ENCODE measurements at regions not wholly inside any gene's neighbourhood (a gene's known extent, or its start where the extent isn't known, plus 50 kb on each side); places are given as distances from the start of the nearest gene placed in this dataset.
"Not testable (repeated sequence)": the region's sequence is repeated elsewhere in the genome, so short reads cannot be mapped to it uniquely, and the experiment has no call there.

DNA sequence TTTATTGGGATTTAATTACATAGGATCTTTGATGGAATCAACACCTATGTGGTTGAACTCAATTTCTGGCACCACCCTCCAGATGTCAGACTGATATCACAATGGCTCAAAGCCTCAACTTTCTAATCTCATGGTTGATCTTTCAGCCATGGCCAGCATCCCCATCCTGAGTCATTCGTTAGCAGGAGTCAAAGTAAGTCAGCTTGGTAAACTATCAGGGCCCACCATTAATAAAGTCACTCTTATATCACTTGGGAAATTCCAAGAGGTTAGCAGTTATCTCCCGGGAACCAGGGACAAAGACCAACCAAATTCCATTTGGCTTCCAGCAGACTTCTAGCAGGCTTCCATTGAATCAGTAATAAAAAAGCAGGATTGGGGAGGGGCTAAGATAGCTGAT lies 50.7 kb upstream of the TNFSF4 start:
- no peak for DNase-seq

GRCh38 chr1:173258479-173259264 lies 51.5 kb upstream of the TNFSF4 start:
- DNase-seq: no peak

- not testable (repeated sequence) for DNase-seq
Measured at GRCh38 chr1:173260329-173260728, 53.2 kb upstream of the TNFSF4 start.

GRCh38 chr1:173266841-173267240 lies 59.7 kb upstream of the TNFSF4 start:
- DNase-seq: no peak

- DNase-seq: no peak
Measured at GRCh38 chr1:173267453-173267945, 60.4 kb upstream of the TNFSF4 start.

DNA sequence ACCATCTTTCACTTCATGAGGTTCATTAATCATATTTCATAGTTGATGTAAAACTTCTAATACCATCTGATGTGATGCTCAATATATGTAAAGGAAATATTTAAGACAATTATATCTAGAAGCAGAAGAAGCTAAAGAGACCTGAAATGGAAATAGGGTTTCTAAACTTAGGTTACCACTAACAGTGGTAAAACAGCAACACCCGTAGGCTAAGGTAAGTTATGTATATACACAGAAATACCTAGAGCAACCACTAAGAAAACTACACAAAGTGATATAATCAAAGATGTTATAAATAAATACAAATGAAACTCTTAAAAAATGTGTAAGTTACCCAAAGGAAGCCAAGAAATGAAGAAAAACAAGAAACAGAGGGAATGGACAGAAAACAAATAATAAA lies 61.1 kb upstream of the TNFSF4 start:
- no peak for DNase-seq

DNA sequence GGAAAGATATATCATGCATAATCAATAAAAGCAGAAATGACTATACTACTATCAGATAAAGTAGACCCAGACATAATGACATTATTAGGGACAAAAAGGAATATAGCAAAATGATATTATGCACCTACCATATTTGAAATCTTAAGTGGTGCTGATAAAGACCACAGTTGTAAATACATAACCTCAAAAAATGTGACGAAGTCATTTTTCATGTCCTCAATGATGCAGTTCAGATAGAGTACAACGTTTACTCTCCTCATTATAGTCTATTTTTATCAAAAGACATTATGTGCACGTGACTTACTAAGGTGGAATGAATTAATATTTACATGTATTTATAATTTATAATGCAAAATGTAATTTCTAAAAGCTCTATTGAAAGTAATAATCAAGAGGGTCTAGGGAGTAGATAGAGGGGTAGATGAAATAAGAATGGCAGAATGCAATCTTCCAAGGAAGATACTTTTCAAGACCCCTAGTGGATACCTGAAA lies 61.7 kb upstream of the TNFSF4 start:
- DNase-seq: no peak

- no peak for DNase-seq
Measured at GRCh38 chr1:173269490-173270230, 62.5 kb upstream of the TNFSF4 start.

- no peak for DNase-seq
Measured at GRCh38 chr1:173270243-173270642, 63.1 kb upstream of the TNFSF4 start.

GRCh38 chr1:173271021-173271420 lies 63.9 kb upstream of the TNFSF4 start:
- DNase-seq: not testable (repeated sequence)

- DNase-seq: no peak
Measured at GRCh38 chr1:173275496-173275895, 68.4 kb upstream of the TNFSF4 start.

GRCh38 chr1:173276922-173277800 lies 70.0 kb upstream of the TNFSF4 start:
- no peak for DNase-seq

GRCh38 chr1:173280899-173281660 lies 73.9 kb upstream of the TNFSF4 start:
- DNase-seq: no peak

- DNase-seq: no peak
Measured at GRCh38 chr1:173285048-173285447, 77.9 kb upstream of the TNFSF4 start.

GRCh38 chr1:173287785-173288184 lies 80.7 kb upstream of the TNFSF4 start:
- no peak for DNase-seq

- DNase-seq: no peak
Measured at GRCh38 chr1:173293756-173294155, 86.6 kb upstream of the TNFSF4 start.

DNA sequence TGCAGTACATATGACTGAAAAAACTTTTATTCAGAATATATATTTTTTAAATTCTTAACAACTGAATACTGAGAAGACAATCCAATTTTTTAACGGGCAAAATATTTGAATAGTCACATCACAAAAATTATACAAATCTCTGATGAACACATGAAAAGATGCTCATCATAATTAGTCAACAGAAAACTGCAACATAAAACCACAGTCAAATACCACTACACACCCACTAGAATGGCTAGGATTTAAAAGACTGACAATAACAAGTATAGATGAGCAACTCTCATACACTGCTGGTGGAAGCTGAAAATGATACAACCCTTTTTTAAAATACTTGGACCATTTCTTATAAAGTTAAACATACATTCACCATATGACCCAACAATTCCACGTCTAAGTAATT lies 87.7 kb upstream of the TNFSF4 start:
- DNase-seq: no peak

DNA sequence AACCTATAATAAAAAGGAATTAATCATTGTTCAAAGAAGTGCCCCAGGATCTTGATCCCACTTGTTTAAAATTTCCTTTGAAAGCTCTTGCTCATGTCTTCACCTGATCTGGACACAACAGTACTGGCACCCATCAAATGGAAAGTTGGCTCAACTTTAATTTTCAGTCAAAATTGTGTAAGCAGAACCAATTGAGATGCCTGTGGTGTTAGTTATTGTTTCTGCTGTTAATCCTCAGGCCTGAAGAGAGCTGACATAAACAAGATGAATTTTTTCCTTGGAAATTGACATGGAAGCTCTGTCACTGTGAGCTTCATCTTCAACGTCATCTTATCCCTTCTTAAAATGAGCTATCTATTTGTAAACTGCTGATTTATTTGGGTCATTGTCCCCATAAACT lies 88.3 kb upstream of the TNFSF4 start:
- DNase-seq: no peak

DNA sequence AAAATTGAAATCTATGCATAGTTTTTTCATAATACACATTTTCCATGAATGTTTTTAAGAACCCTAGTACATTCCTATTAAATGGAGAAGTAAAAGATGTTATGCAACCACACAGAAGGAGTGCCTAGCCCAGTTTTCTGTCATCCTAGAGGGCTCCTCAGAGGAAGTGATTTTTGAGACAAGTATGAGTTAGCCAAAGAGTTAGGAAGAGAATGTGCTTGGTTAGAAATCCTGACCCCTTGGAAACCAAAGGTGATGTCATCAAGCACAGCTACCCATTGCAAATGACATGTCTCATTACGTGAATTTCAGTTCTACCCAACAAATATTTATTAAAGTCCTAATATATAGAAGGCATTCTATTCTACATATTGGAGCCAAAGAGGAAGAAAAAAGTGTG lies 88.9 kb upstream of the TNFSF4 start:
- no peak for DNase-seq

DNA sequence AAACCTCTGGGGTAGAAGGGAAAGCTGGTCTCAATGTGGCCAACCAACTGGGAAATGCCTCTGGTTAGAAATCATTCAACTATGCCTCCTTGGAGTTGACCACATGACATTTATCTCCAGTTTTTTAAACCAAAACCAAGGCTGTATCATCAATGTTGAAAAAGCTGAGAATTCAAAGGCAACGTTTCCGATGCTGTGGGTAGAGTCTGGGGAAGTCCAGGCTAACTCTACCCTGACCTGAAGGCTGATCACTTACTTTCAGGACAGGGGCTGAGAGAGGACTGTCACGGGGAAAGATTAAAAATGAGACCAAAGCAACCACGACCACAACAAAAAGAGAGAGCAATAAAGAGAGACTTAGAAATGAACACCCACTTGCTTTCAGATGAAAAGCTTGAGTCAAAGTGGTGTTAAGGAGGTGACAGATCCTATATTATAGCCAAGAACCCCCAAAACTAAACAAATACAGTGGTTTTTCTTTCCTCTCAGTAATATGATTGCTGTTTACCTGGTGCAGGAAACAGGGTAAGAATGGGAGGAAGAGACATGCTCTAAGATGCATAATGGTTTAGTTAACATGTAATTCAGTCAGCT lies 90.8 kb upstream of the TNFSF4 start:
- DNase-seq: no peak

Data from activated naive CD4-positive, alpha-beta T cell treated with anti-CD3 and anti-CD28 coated beads, Interleukin-2, amount 50 U/mL, for 16 hours (primary cell).